NCI-H524 treated with DMSO at 0.1 percent for 48 hours (cell line): ENCODE measurements at regions not wholly inside any gene's neighbourhood (a gene's known extent, or its start where the extent isn't known, plus 50 kb on each side); places are given as distances from the start of the nearest gene placed in this dataset.

Source experiments
- DNase-seq: peaks from one replicate; lab custom pipeline; 2025; lab: John Stamatoyannopoulos, UW

DNA sequence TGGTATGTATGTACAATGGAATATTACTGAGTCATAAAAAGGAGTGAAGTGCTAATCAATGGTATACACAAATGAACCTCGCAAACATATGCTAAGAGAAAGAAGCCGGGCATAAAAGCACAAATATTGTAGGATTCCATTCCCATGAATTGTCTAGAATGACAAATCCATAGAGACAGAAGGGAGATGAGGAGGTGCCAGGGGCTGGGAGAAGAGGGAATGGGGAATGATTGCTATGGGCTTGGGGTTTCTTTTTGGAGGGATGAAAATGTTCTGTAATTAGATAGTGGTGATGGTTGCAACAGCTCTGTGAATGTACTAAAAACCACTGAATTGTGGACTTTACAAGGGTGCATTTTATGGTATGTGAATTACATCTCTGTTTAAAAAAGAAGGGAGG lies 73.5 kb downstream of the GLI2 start:
- no peak for DNase-seq

DNA sequence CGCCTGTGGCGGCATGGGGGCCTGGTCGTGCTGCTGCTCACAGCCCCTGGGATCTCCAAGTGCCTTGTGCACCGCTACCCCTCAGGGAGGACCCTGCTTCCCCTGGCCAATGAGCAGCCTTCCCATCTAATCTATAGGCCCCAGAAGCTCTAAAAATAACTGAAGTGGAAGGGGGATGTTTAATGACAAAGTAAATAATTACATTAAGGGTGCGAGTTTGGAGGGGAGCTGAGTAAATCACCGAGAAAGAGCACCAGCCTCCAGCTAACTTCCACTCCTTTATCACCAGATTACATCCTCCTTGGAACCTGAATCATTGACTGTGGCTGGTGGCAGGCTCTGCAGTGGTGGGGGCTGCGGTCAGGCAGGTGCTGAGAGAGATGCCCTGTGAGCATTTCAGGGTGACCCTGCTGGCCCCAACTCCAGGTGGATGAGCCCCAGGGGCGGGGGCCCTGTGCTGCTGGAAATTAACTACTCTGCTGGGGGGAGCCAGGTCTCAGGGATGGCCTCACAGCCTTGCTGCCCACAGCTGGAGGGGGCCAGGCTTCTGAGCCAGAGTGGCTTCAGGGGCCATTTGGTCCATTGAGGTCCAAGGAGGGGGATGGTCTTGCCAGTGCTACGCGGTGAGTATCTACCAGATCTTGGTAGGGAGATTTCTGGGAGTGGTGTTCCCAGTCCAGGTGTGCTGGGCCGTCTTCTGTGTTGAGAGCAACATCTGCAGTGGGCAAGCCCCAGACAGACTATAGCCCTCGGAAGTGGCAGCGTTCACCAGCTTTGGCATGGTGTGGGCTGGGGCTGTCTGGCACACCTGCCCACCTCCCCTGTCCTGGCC lies 74.2 kb downstream of the GLI2 start:
- no peak for DNase-seq

DNA sequence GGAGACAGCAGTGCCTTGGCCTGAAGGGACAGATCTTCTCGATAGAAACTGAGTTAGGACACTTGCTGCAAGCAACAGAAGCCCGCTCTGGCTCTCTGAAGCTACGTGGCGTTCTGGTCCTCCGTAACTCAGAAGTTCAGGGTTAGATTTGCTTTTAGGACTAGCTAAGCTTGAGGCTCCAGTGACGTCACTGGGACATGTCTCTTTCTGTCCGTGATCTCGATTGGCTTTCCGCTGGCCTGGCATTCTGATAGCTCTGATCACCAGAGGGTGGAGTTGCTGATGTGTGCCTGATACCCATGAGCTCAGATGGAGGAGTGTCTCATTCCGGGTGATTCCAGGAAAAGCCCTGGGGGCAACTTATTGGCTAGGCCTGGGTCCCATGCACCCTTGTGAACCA lies 75.0 kb downstream of the GLI2 start:
- DNase-seq, result no peak

DNA sequence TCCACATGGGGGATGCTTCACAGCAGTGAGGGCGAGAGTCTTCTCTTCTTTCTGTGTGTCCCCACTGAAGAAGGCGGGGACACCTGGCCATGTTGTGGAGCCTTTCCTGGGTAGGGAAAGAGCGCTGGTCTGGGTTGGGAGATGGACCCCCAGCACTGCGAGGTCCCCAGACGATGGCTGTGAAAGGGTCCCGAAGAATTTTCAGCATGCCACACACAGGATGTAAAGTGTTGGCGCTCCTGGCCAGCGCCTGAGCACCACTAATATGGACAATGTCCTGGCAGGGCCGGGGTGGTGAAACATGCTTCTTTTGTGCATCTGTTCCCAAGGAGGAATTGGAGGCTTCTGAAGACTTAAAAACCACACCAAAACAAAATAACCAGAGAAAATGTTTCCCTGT lies 77.2 kb downstream of the GLI2 start:
- DNase-seq, result no peak

DNA sequence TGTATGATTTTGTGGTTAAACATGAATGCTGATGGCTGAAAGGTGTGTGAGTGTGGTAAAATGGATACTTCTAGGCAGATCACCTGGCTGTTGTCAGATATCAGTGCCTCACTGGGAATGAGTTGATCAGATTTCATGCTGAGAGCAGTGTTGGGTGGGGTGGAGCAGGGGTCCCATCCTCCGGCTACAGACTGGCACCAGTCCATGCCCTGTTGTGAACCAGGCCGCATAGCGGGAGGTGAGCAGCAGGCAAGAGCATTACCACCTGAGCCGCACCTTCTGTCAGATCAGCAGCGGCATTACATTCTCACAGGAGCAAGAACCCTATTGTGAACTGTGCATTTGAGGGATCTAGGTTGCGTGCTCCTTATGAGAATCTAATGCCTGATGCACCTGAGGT lies 78.7 kb downstream of the GLI2 start:
- no peak for DNase-seq

DNA sequence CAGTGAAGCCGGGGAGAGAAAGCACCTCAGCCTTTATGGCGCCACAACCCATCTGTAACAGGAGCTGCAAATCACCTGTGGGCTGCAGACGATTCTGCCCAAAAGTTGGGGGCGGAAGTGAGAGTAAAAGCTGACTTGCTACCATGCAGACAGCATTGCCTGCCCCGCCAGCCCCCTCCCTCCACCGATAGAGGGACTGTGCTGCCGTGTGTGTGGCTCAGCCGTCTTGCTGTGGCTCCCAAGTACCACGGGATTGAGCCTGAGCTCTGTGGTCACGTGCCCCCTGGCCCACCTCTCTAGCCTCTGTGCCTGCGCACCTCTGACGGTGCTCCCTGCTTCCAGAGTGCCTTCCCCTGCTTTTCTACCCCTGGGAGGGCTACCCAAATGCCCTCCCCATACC lies 79.6 kb downstream of the GLI2 start:
- DNase-seq, result no peak

DNA sequence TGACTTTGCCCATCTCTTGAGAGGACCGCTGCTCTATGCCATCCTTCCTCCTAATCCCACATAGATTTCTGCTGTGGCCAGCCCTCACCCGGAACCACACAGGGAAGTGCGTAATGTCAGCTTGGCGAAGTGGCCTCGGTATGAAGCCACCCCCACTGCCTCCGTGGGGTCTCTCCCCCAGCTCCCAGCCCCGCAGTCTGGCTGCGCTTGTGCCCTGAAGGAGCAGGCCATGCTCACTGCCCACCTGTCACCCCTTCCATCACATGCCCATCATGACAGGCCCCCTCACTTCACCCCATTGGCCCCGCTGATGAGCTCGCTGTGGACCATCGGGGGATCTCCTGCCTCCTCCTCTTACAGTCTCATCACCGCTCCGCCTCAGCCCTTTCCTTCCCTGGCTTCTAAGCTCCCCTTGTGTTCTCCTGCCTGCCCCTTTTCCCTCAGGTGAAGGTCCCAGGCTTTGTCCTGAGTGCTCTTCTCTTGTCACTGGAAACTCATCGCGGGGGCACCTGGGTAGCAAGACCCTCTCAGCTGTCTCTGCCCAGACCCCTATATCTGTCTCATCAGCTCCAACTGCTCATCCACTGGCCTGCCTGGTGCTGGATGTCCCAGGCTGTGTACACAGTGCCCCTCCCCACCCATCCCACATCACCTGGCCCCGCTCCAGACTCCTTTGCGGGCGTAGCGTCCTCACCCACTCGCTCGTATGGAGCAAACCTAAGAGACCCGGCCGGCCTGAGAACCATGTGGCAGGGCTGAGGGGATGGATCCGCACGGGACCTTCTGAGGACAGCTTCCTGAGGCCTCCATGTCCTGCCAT lies 81.7 kb downstream of the GLI2 start:
- DNase-seq, result no peak

DNA sequence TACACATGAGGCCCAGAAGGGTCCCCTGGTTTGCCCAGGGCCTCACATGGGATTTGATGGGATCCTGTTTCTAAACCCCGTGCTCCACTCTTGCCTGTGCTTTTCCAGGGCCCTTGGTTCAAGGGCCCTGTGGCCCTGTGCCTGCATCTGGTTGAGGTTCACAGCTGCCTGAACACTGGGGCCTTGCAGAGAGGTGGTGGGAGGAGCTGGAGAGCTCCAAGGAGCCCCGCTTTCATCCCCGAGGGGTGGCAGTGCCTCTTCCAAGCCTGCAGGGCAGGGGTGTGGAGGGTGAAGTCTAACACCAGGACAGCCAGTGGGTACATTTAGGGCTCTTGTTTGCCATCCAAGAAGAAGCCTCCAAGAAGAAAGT lies 82.3 kb downstream of the GLI2 start:
- DNase-seq, result no peak

DNA sequence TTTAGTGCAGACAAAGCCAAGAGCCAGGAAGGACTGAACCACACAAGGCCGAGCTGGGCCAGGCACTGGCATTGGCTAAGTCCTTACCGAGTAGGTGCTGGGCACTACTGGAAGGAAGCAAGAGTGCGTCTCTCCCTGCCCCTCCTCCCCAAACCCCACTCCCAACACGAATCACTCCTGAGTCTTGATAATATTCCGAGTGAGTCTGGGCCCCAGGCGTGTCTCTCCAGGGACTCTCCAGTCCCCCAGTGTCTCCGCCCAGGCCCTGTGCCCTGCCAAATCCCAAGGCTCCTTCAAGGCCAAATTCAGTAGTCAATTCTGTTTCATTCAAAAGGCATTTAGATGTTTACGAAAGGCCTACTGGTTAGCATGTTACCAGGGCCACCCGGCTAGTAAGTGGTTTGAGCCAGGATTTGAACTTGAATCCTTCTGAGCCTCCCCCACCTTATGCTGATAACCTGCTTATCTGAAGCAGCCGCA lies 82.8 kb downstream of the GLI2 start:
- DNase-seq, result no peak

DNA sequence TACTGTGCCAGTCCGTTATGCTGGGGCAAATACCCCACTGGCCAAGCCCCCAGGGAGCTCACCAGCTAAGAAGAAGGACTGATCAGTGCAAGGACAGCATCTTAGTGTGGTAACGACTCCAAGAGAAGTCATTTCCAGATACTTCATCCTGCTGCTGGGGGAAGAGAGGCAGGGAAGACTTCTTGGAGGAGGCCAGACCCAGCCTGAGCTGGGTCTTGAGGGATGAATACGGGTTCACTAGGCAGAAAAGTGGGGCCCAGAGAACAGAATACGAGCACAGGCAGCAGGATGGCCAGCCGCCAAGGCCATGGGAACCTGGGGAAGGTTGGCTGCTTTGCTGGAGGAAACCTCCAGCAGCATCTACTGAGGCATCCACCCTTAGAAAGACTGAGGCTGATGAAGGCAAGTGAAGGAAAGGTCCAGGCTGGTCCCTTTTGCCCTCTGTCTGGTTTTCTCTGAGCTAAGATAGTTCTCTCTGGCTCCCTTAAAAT lies 84.1 kb downstream of the GLI2 start:
- DNase-seq, result no peak

DNA sequence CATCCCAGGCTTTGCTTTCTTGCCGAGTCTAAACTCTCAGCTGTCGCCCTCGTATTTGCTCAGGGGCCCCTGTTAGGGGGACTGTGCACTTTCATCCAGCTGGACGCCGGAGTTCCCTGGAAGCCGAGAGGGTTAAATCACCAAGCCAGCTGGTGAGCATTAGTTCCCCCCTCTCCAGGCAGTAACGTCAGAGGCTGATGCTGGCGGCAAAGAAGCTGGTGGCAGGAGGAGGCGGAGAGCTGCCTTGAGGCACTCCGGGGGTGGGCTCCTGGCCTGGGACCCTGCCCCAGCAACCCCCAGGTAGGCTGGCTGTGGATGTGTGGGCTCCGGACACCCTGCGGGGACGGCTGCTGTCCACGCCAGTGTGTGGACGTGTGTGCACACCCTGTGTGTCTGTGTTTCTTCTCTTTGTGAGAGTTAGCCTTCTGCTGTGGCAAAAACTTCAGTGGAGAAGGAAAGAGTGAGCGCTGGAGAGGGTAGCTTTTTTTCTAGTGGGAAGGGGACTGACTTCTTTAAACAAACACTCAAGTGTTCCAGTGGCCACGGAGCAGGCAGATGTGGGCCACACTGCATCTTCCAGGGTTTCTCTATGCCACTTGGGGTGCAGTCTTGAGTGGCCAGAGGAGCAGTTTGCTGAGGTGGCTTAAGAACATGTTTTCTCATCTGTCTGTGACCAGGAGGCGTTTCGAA lies 84.7 kb downstream of the GLI2 start:
- peak; percentile 57 for DNase-seq

DNA sequence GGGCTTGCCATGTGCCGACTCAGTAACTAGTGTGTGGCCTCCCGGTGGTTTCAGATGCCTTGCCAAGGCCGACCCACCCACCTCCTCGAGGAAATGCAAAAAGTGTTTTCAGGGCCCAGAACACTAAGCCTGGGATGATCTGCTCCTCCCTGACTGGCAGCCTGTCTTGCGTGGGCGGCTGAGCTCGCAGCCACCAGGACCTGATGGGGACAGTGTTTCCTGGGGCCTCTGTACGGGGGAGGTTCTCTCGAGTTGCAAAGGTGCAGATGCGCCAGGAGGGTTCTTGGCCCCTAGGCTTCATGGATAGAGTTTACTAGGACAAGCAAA lies 85.2 kb downstream of the GLI2 start:
- DNase-seq, result no peak

DNA sequence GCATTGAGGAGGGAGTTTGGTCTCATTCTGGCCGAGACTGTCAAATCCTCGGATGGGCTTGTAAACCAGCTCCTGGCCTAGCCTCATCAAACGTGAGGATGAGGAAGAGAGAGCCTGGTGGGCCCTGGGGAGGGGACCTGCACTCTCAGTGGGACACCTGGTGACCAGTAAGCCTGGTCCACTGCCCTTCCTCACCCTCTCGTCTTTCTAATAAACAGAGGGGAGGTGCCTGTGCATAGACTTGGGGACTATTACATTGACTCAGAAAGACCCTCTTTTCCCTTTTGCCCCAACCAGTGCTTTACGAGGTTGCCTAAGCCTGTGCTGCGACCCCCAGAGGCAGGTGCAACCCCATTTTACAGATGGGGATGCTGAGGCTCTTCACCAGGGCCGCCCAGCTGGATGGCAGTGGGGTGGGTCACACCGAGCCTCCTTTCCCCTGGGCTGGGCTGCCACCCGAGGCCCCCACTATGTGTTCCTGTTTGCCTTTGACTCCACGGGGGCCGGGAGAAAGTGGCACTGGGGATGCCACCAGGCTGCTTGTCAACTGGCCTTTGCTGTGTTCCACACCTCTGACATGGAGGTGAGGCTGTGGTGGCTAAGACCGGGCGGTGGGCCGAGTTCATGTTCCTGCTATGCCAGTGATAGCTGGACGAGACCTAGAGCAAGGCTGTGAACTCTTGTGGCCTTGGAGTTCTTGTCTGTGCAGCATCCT lies 85.9 kb downstream of the GLI2 start:
- no peak for DNase-seq

DNA sequence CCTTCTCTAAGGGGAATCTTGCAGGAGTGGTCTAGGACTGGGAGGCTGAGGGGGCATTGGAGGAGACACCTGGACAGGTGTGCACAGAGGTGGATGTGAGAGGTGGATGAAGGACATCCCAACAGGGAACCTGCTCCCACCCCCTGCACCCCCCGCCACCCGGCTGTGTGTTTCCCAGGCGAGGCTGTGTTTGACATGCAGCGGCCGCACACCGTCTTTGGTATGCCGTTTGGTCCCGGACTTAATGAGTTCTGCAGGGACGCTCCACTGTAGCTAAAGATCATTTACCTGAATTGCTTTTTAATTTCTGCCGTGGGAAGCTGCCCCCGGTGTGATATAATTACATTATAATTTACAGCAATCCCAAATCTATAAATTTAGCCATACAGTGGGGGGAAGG lies 87.3 kb downstream of the GLI2 start:
- no peak for DNase-seq

DNA sequence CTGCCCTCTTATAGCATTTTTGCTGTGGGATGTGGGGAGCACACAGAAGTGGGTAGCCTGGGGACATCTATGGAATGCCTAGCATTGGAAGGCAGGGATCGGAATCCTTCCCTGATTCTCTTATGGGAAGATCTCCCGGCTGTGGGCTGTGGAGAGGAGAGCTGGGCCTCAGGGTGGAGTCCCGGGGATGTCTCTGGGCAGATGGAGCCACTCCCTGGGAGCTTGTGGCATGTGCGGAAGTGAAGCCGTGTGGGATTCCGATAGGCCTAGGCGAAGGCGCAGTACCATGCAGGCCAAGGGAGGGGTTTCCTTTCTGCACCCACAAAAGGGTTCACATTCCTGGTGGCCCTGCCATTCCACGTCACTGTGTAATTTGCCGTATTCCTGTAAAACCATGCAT lies 87.9 kb downstream of the GLI2 start:
- DNase-seq, result no peak

DNA sequence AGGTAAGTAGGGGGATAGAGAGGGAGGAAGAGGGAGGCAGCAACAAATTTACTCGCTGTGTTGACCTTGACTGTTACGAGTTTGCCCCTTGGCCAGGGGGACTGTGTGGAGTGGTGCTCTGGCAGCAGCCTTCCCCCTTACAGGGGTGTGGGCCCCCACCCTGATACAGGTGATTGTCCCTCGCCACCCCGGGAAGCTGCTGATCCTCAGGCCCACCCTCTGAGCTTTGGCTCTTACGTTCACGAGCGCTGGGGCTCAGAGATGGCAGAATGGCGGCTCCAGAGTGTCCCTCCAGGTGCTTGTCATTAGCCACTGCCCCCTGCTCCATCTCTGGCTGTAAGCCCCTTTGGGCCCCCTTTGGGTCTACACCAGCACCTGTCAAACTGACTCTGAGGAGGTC lies 88.6 kb downstream of the GLI2 start:
- DNase-seq, result no peak

DNA sequence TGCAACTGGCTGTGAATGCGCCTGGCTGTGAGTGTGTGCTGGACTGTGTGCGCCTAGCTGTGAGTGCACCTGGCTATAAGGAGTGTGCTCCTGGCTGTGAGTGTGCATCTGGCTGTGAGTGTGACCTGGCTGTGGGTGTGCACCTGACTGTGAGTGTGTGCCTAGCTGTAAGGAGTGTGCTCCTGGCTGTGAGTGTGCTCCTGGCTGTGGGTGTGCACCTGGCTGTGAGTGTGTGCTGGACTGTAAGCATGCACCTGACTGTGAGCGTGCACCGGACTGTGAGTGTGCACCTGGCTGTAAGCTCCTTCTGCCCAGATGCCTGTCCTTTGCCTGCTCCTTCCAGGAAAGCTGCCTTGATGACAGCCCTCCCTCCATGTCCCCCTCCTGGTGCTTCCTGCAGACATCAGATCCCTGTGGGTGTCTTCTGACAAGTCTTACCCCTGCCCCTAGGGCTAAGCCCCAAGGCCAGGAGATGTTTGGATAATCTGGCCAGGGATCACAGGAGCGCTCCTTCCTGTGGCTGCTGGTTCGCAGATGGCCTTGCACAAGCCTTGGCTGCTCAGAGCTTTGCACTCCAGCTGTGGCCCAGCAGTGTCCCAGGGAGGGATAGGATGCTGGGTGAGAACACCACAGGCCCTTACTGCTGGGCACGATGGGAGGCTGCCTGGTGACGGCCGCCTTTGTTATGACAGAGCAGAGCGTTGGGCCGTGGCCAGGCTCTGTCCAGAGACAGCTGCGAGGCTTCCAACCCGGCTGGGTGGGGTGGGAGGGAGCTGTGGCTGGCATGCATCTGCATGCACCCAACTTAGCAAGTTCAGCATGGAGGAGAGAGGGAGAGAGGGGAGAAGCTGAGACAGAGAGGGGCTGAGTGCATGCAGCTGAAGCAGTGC lies 89.9 kb downstream of the GLI2 start:
- DNase-seq, result no peak

DNA sequence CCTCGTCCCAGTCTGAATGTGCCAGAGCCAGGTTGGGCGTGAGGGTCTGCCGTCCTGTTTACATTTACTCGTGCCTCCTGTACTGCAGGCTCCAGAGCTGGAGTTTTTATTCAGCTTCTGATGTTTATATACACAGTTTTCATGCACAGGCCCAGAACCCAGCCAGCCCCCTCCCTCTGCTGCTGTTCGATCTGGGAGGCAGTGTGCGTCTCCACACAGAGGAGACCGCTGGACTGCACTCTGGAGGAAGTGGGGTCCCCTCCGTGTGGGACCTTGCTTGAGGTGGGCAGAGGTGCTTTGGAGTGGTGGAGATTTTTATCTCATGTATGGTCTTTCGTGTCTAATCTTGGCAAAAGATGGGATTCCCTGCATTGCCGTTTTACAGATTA lies 90.6 kb downstream of the GLI2 start:
- DNase-seq, result no peak

DNA sequence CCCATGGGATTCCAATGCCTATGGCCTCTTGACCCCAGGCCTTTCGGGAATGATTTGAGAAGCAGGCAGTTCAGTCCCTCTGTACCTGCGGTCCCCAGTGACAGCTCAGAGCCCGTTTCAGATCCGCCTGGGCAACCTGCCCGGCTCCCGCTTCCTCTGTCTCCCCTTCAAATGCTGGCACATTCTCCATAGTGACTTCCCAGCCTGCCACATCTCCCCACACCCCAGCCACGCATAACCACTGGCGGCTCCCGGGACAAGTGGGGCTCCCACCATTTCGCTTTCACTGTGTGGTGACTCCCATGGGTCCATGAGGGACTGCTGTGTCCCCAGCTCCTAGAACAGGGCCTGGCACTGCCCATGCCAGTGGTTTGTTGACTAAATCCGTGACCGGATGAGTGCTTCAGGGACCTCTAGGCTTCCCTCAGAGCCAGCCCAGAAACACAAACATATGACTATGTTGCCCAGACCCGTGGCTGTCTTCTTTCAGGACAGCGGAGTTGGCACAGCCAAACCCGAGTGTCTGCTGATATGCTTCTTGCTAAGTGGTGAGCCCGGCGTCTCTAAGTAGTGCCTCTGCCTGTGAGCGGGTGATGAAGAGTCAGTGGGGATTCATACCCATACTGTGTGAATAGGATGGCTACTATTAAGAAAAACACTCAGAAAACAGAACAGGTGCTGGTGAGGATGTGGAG lies 91.2 kb downstream of the GLI2 start:
- DNase-seq, result no peak

DNA sequence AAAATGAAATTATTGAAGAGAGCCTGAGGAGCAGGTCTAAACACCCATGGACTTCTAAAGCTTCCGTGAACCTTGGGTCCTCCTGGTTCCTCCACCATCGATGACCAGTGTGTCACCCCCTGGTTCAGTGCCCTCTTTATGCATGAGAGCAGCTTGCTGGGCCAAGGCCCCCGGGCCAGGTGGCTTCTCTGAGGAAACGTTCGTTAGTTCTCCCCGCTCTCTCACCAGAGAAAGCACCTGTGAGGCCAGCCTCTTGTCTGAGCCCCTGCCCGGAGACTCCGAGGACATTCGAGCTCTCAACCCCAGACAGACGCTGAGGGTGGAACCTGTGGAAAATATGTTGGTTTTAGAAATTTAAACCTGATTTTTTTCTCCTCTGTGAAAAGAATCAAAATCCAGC lies 92.4 kb downstream of the GLI2 start:
- DNase-seq, result no peak
